H1 (cell line): ENCODE measurements at regions not wholly inside any gene's neighbourhood (a gene's known extent, or its start where the extent isn't known, plus 50 kb on each side); places are given as distances from the start of the nearest gene placed in this dataset.

Experiments used
- ATF2 ChIP-seq: IDR thresholded peaks from 2 replicates; pipeline ENCODE4 v1.6.1; 2012; ENCODE audit warnings: low read length, inconsistent platforms

- TF ChIP-seq ATF2: no peak
These were observed 141.2 kb upstream of the ST6GAL2 start (continued) for GRCh38 chr2:107027205-107027604.
